ENCODE measurements at regions not wholly inside any gene's neighbourhood (a gene's known extent, or its start where the extent isn't known, plus 50 kb on each side); places are given as distances from the start of the nearest gene placed in this dataset.

- Histone ChIP-seq H3K4me3 (ENCODE audit: insufficient read length, low read depth) (no peak overlapping the region), H3K36me3 (ENCODE audit: insufficient read depth, insufficient read length, low read length) (no peaks in the 10 kb centered on the region), H3K9ac (ENCODE audit: insufficient read length, low read depth) (no peak overlapping the region), H3K4me1 (ENCODE audit: insufficient read depth, insufficient read length) (peaks cover 3% of the 10 kb centered on the region), H3K27me3 (ENCODE audit: insufficient read depth, insufficient read length) (peaks cover 17% of the 10 kb centered on the region), H3K9me3 (ENCODE audit: insufficient read depth, low read length) (no peaks in the 10 kb centered on the region)
- TF ChIP-seq YY1 (IDR thresholded peaks at IDR 0.05; ENCODE audit: insufficient read depth, insufficient read length) (no peak), ZNF274 (IDR thresholded peaks at IDR 0.05; ENCODE audit: low read depth, low read length) (no peak), SUZ12 (IDR thresholded peaks at IDR 0.05; ENCODE audit: extremely low read depth, insufficient read depth, insufficient read length) (no peak)
- peak; percentile 52 for DNase-seq (ENCODE audit: low read depth, low spot score)
Measured at GRCh38 chr12:11508699-11509098, 113.3 kb upstream of the PRB2 start.

- no peak for TF ChIP-seq ZNF274 (IDR thresholded peaks at IDR 0.05; ENCODE audit: low read depth, low read length)
- TF ChIP-seq SUZ12 (IDR thresholded peaks at IDR 0.05; ENCODE audit: extremely low read depth, insufficient read depth, insufficient read length), result no peak
- no peak for TF ChIP-seq YY1 (IDR thresholded peaks at IDR 0.05; ENCODE audit: insufficient read depth, insufficient read length)
- no peak overlapping the region for H3K4me3 ChIP-seq (ENCODE audit: insufficient read length, low read depth)
- DNase-seq (ENCODE audit: low read depth, low spot score), result no peak
- no peaks in the 10 kb centered on the region for H3K9me3 ChIP-seq (ENCODE audit: insufficient read depth, low read length)
- H3K4me1 ChIP-seq (ENCODE audit: insufficient read depth, insufficient read length), result peaks cover 3% of the 10 kb centered on the region
- H3K9ac ChIP-seq (ENCODE audit: insufficient read length, low read depth), result no peak overlapping the region
- H3K36me3 ChIP-seq (ENCODE audit: insufficient read depth, insufficient read length, low read length), result no peaks in the 10 kb centered on the region
- peaks cover 11% of the 10 kb centered on the region for H3K27me3 ChIP-seq (ENCODE audit: insufficient read depth, insufficient read length)
Measured at GRCh38 chr12:11509326-11509725, 114.0 kb upstream of the PRB2 start.

- Histone ChIP-seq H3K4me1 (ENCODE audit: insufficient read depth, insufficient read length) (peaks cover 3% of the 10 kb centered on the region), H3K9me3 (ENCODE audit: insufficient read depth, low read length) (no peaks in the 10 kb centered on the region), H3K27me3 (ENCODE audit: insufficient read depth, insufficient read length) (no peaks in the 10 kb centered on the region), H3K36me3 (ENCODE audit: insufficient read depth, insufficient read length, low read length) (no peaks in the 10 kb centered on the region), H3K4me3 (ENCODE audit: insufficient read length, low read depth) (no peak overlapping the region), H3K9ac (ENCODE audit: insufficient read length, low read depth) (no peak overlapping the region)
- TF ChIP-seq ZNF274 (IDR thresholded peaks at IDR 0.05; ENCODE audit: low read depth, low read length), result no peak
- no peak for DNase-seq (ENCODE audit: low read depth, low spot score)
Measured at GRCh38 chr12:11510671-11511070, 115.3 kb upstream of the PRB2 start.

- TF ChIP-seq YY1 (IDR thresholded peaks at IDR 0.05; ENCODE audit: insufficient read depth, insufficient read length) (no peak), SUZ12 (IDR thresholded peaks at IDR 0.05; ENCODE audit: extremely low read depth, insufficient read depth, insufficient read length) (no peak), ZNF274 (IDR thresholded peaks at IDR 0.05; ENCODE audit: low read depth, low read length) (no peak)
- no peak overlapping the region for H3K9ac ChIP-seq (ENCODE audit: insufficient read length, low read depth)
- DNase-seq (ENCODE audit: low read depth, low spot score), result no peak
- H3K4me1 ChIP-seq (ENCODE audit: insufficient read depth, insufficient read length), result peaks cover 2% of the 10 kb centered on the region
- no peak overlapping the region for H3K4me3 ChIP-seq (ENCODE audit: insufficient read length, low read depth)
- H3K36me3 ChIP-seq (ENCODE audit: insufficient read depth, insufficient read length, low read length), result no peaks in the 10 kb centered on the region
- no peaks in the 10 kb centered on the region for H3K27me3 ChIP-seq (ENCODE audit: insufficient read depth, insufficient read length)
- no peaks in the 10 kb centered on the region for H3K9me3 ChIP-seq (ENCODE audit: insufficient read depth, low read length)
Measured at GRCh38 chr12:11513288-11513687, 117.9 kb upstream of the PRB2 start.

- no peaks in the 10 kb centered on the region for H3K36me3 ChIP-seq (ENCODE audit: insufficient read depth, insufficient read length, low read length)
- no peak for DNase-seq (ENCODE audit: low read depth, low spot score)
- no peak overlapping the region for H3K4me3 ChIP-seq (ENCODE audit: insufficient read length, low read depth)
- no peaks in the 10 kb centered on the region for H3K27me3 ChIP-seq (ENCODE audit: insufficient read depth, insufficient read length)
- H3K9ac ChIP-seq (ENCODE audit: insufficient read length, low read depth), result no peak overlapping the region
- H3K9me3 ChIP-seq (ENCODE audit: insufficient read depth, low read length), result no peaks in the 10 kb centered on the region
- no peak for TF ChIP-seq YY1 (IDR thresholded peaks at IDR 0.05; ENCODE audit: insufficient read depth, insufficient read length)
- no peak for TF ChIP-seq SUZ12 (IDR thresholded peaks at IDR 0.05; ENCODE audit: extremely low read depth, insufficient read depth, insufficient read length)
- no peak for TF ChIP-seq ZNF274 (IDR thresholded peaks at IDR 0.05; ENCODE audit: low read depth, low read length)
- H3K4me1 ChIP-seq (ENCODE audit: insufficient read depth, insufficient read length), result no peaks in the 10 kb centered on the region
Measured at GRCh38 chr12:11517080-11517479, 121.7 kb upstream of the PRB2 start.

- Histone ChIP-seq H3K27me3 (ENCODE audit: insufficient read depth, insufficient read length) (no peaks in the 10 kb centered on the region), H3K36me3 (ENCODE audit: insufficient read depth, insufficient read length, low read length) (no peaks in the 10 kb centered on the region), H3K4me3 (ENCODE audit: insufficient read length, low read depth) (no peak overlapping the region), H3K9me3 (ENCODE audit: insufficient read depth, low read length) (no peaks in the 10 kb centered on the region), H3K4me1 (ENCODE audit: insufficient read depth, insufficient read length) (no peaks in the 10 kb centered on the region), H3K9ac (ENCODE audit: insufficient read length, low read depth) (no peak overlapping the region)
- TF ChIP-seq SUZ12 (IDR thresholded peaks at IDR 0.05; ENCODE audit: extremely low read depth, insufficient read depth, insufficient read length) (no peak), ZNF274 (IDR thresholded peaks at IDR 0.05; ENCODE audit: low read depth, low read length) (no peak), YY1 (IDR thresholded peaks at IDR 0.05; ENCODE audit: insufficient read depth, insufficient read length) (no peak)
- DNase-seq (ENCODE audit: low read depth, low spot score), result no peak
Measured at GRCh38 chr12:11524446-11524845, 125.0 kb upstream of the ETV6 start.

- Histone ChIP-seq H3K9me3 (ENCODE audit: insufficient read depth, low read length) (no peaks in the 10 kb centered on the region; the same call in 1 of the 2 replicates), H3K9ac (ENCODE audit: insufficient read length, low read depth) (no peak overlapping the region), H3K36me3 (ENCODE audit: insufficient read depth, insufficient read length, low read length) (no peaks in the 10 kb centered on the region), H3K4me1 (ENCODE audit: insufficient read depth, insufficient read length) (no peaks in the 10 kb centered on the region), H3K4me3 (ENCODE audit: insufficient read length, low read depth) (no peak overlapping the region), H3K27me3 (ENCODE audit: insufficient read depth, insufficient read length) (no peaks in the 10 kb centered on the region)
- TF ChIP-seq SUZ12 (IDR thresholded peaks at IDR 0.05; ENCODE audit: extremely low read depth, insufficient read depth, insufficient read length) (no peak), YY1 (IDR thresholded peaks at IDR 0.05; ENCODE audit: insufficient read depth, insufficient read length) (no peak), ZNF274 (IDR thresholded peaks at IDR 0.05; ENCODE audit: low read depth, low read length) (no peak)
- no peak for DNase-seq (ENCODE audit: low read depth, low spot score)
Measured at GRCh38 chr12:11534064-11534463, 115.4 kb upstream of the ETV6 start.

GRCh38 chr12:11535127-11535526 lies 114.3 kb upstream of the ETV6 start:
- H3K27me3 ChIP-seq (ENCODE audit: insufficient read depth, insufficient read length), result no peaks in the 10 kb centered on the region
- H3K9me3 ChIP-seq (ENCODE audit: insufficient read depth, low read length), result no peaks in the 10 kb centered on the region; the same call in 1 of the 2 replicates
- no peak overlapping the region for H3K9ac ChIP-seq (ENCODE audit: insufficient read length, low read depth)
- no peaks in the 10 kb centered on the region for H3K36me3 ChIP-seq (ENCODE audit: insufficient read depth, insufficient read length, low read length)
- TF ChIP-seq SUZ12 (IDR thresholded peaks at IDR 0.05; ENCODE audit: extremely low read depth, insufficient read depth, insufficient read length) (no peak), ZNF274 (IDR thresholded peaks at IDR 0.05; ENCODE audit: low read depth, low read length) (no peak), YY1 (IDR thresholded peaks at IDR 0.05; ENCODE audit: insufficient read depth, insufficient read length) (no peak)
- DNase-seq (ENCODE audit: low read depth, low spot score), result no peak
- no peaks in the 10 kb centered on the region for H3K4me1 ChIP-seq (ENCODE audit: insufficient read depth, insufficient read length)
- H3K4me3 ChIP-seq (ENCODE audit: insufficient read length, low read depth), result no peak overlapping the region
